Esophagus squamous epithelium (tissue), 5 donors: ENCODE measurements at regions not wholly inside any gene's neighbourhood (a gene's known extent, or its start where the extent isn't known, plus 50 kb on each side); places are given as distances from the start of the nearest gene placed in this dataset.

Experiments
- DNase-seq: peaks from one replicate; lab custom pipeline; 2025; lab: John Stamatoyannopoulos, UW
- H3K27ac ChIP-seq, 4 donors: fragments of 200-600 bp; sonication (generic); one replicate each; pipeline ENCODE4 v1.5.1; 2016 to 2019; ENCODE audit warnings: mild to moderate bottlenecking in 1 of 4
- H3K27me3 ChIP-seq, 4 donors: fragments of 200-600 bp; sonication (generic); 1 replicate in 3 of 4; 2 replicates in 1 of 4; pipeline versions ENCODE4 v1.5.1 to v1.6.0; 2017 to 2021; ENCODE audit warnings: antibody characterized with exemption in 1 of 4
- H3K36me3 ChIP-seq, 3 donors: fragments of 200-600 bp; sonication (generic); one replicate each; pipeline ENCODE4 v1.5.1; 2016 to 2019
- H3K4me1 ChIP-seq, 3 donors: fragments of 200-600 bp; sonication (generic); one replicate each; pipeline ENCODE4 v1.5.1; 2017 to 2019
- H3K4me3 ChIP-seq, 4 donors: fragments of 200-600 bp; sonication (generic); 1 replicate in 3 of 4; 2 replicates in 1 of 4; pipeline ENCODE4 v1.5.1; 2016 to 2019; ENCODE audit warnings: mild to moderate bottlenecking in 2 of 4, moderate library complexity in 1 of 4
- H3K9me3 ChIP-seq, 3 donors: fragments of 200-600 bp; sonication (generic); one replicate each; pipeline ENCODE4 v1.5.1; 2016 to 2019
- CTCF ChIP-seq, 6 experiments: fragments of 450-650 bp in 4 of 6; fragments of 200-600 bp in 2 of 6; sonication (generic) in 2 of 6; IDR thresholded peaks; one replicate each; pipeline ENCODE4 v1.5.1; 2016 to 2019; ENCODE audit warnings: antibody characterized with exemption in 6 of 6, mild to moderate bottlenecking in 4 of 6, moderate library complexity in 4 of 6
- POLR2A ChIP-seq, 4 donors: fragments of 450-650 bp; IDR thresholded peaks; one replicate each; pipeline ENCODE4 v1.6.1; 2017; ENCODE audit warnings: antibody characterized with exemption in 4 of 4, mild to moderate bottlenecking in 4 of 4, moderate library complexity in 3 of 4
- WGBS, 2 donors: methylation state at CpG; one replicate each; pipeline ENCODE4 v1.1.5; 2018; 5-methylcytosine and 5-hydroxymethylcytosine counted together
- intact Hi-C: fragments of 100-400 bp; cut with DNase I; formaldehyde crosslinking; loops from one replicate; pipeline ENCODE4 v1.15.0; 2022
- donor health status: DM: yes; HTN: yes; CAD: no.

- Histone ChIP-seq H3K9me3 (no peaks in the 10 kb centered on the region), H3K27me3 (peaks cover 0 to 38% (median 0%) of the 10 kb centered on the region in 4 donors), H3K27ac (no peak overlapping the region), H3K4me1 (no peaks in the 10 kb centered on the region), H3K4me3 (no peak overlapping the region), H3K36me3 (no peaks in the 10 kb centered on the region)
- DNase-seq = no peak
- WGBS, 2 donors = 70 to 71% methylated on average over 2 of the region's 2 CpGs
- intact Hi-C loops = no loop called here
- TF ChIP-seq CTCF (IDR thresholded peaks at IDR 0.05) = no peak
- no peak for TF ChIP-seq POLR2A (IDR thresholded peaks at IDR 0.05)
Measured at GRCh38 chr1:34290831-34291230, 114.1 kb downstream of the C1orf94 start.

GRCh38 chr1:34292472-34292871 lies 115.8 kb downstream of the C1orf94 start:
- intact Hi-C loops = no loop called here
- WGBS, 2 donors = 39 to 54% methylated on average over 2 of the region's 2 CpGs

GRCh38 chr1:34296059-34296458 lies 119.4 kb downstream of the C1orf94 start:
- Histone ChIP-seq H3K27me3 (peaks cover 0 to 18% (median 0%) of the 10 kb centered on the region in 4 donors), H3K4me3 (no peak overlapping the region), H3K4me1 (no peaks in the 10 kb centered on the region), H3K9me3 (no peaks in the 10 kb centered on the region), H3K27ac (no peak overlapping the region), H3K36me3 (no peaks in the 10 kb centered on the region)
- 63% methylated on average over 6 of the region's 6 CpGs for WGBS, 2 donors
- TF ChIP-seq CTCF (IDR thresholded peaks at IDR 0.05) = no peak
- TF ChIP-seq POLR2A (IDR thresholded peaks at IDR 0.05) = no peak
- DNase-seq = no peak
- intact Hi-C loops = no loop called here

More at GRCh38 chr1:34292472-34292871, 115.8 kb downstream of the C1orf94 start:
- DNase-seq = no peak
- Histone ChIP-seq H3K4me1 (no peaks in the 10 kb centered on the region), H3K9me3 (no peaks in the 10 kb centered on the region), H3K36me3 (no peaks in the 10 kb centered on the region), H3K4me3 (no peak overlapping the region), H3K27me3 (peaks cover 0 to 35% (median 0%) of the 10 kb centered on the region in 4 donors), H3K27ac (no peak overlapping the region)
- TF ChIP-seq CTCF (IDR thresholded peaks at IDR 0.05) = peak in 2 of 6 experiments; percentile 11 to 23
- TF ChIP-seq POLR2A (IDR thresholded peaks at IDR 0.05) = no peak

GRCh38 chr1:34302798-34303197 lies 126.1 kb downstream of the C1orf94 start:
- Histone ChIP-seq H3K4me3 (no peak overlapping the region), H3K36me3 (no peaks in the 10 kb centered on the region), H3K27ac (no peak overlapping the region), H3K4me1 (no peaks in the 10 kb centered on the region), H3K27me3 (peaks cover 0 to 14% (median 0%) of the 10 kb centered on the region in 4 donors), H3K9me3 (peaks cover 0 to 9% (median 6%) of the 10 kb centered on the region in 3 donors)
- 91 to 100% methylated on average over 1 of the region's 1 CpG for WGBS, 2 donors
- DNase-seq = no peak
- no peak for TF ChIP-seq CTCF (IDR thresholded peaks at IDR 0.05)
- intact Hi-C loops = no loop called here

DNA sequence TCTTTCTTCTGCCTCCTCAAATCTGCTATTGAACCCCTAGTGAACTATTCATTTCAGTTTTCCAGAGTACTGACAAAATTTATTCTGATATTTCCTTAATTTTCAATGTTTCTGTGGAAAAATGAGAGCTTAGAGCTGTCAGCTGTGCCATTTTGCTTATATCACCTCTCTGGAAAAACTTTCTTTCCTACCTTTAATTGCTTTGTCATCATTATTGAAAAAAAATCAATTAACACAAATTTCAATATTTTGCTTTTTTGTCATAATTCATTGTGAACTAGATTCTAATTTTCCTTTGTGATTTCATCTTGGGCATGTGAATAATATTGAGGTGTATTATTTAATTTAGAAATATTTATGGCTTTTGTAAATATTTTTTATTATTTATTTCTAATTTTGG lies 126.5 kb downstream of the C1orf94 start:
- DNase-seq = no peak
- TF ChIP-seq POLR2A (IDR thresholded peaks at IDR 0.05) = no peak
- TF ChIP-seq CTCF (IDR thresholded peaks at IDR 0.05) = no peak
- Histone ChIP-seq H3K9me3 (peaks cover 0 to 9% (median 6%) of the 10 kb centered on the region in 3 donors), H3K27ac (no peak overlapping the region), H3K4me3 (no peak overlapping the region), H3K36me3 (no peaks in the 10 kb centered on the region), H3K4me1 (no peaks in the 10 kb centered on the region), H3K27me3 (peaks cover 0 to 10% (median 0%) of the 10 kb centered on the region in 4 donors)
- intact Hi-C loops = no loop called here
